ENCODE measurements at regions not wholly inside any gene's neighbourhood (a gene's known extent, or its start where the extent isn't known, plus 50 kb on each side); places are given as distances from the start of the nearest gene placed in this dataset.

- Histone ChIP-seq H3K4me3 (ENCODE audit: low read depth in 1 of 3, low read length in 3 of 3) (no peak overlapping the region), H3K9ac (ENCODE audit: low read depth in 1 of 2, low read length in 2 of 2) (no peak overlapping the region), H3K4me1 (ENCODE audit: control insufficient read depth in 4 of 4, insufficient read depth in 4 of 4, low read length in 3 of 4) (no peaks in the 10 kb centered on the region), H3K27me3 (ENCODE audit: control insufficient read depth in 4 of 4, insufficient read depth in 4 of 4, low read length in 3 of 4) (no peaks in the 10 kb centered on the region), H3K27ac (ENCODE audit: low read depth in 1 of 2, low read length in 2 of 2) (no peak overlapping the region), H3K36me3 (ENCODE audit: control insufficient read depth in 4 of 4, insufficient read depth in 3 of 4, low read depth in 1 of 4, low read length in 3 of 4) (no peaks in the 10 kb centered on the region), H3K9me3 (ENCODE audit: control insufficient read depth in 4 of 4, low read length in 3 of 4) (no peaks in the 10 kb centered on the region)
- TF ChIP-seq SP1 (IDR thresholded peaks at IDR 0.05) (no peak), YY1 (IDR thresholded peaks at IDR 0.05) (no peak), REST (IDR thresholded peaks at IDR 0.05) (no peak), FOXA2 (IDR thresholded peaks at IDR 0.05) (no peak), RAD21 (IDR thresholded peaks at IDR 0.05) (no peak), GABPA (IDR thresholded peaks at IDR 0.05 in 1 of 2, conservative IDR thresholded peaks at IDR 0.05 in 1 of 2) (no peak), HNF4A (conservative IDR thresholded peaks at IDR 0.05) (no peak), CTCF (IDR thresholded peaks at IDR 0.05; ENCODE audit: low read depth, low read length, missing input control) (no peak), RXRA (IDR thresholded peaks at IDR 0.05) (no peak), NR2F2 (IDR thresholded peaks at IDR 0.05) (no peak), HNF4G (IDR thresholded peaks at IDR 0.05) (no peak), TAF1 (conservative IDR thresholded peaks at IDR 0.05) (no peak), FOXA1 (IDR thresholded peaks at IDR 0.05) (no peak), JUND (IDR thresholded peaks at IDR 0.05) (no peak), EGR1 (IDR thresholded peaks at IDR 0.05; ENCODE audit: low read depth in 2 of 2) (no peak), MAX (IDR thresholded peaks at IDR 0.05) (no peak)
- TF ChIP-seq, protein P1, sequence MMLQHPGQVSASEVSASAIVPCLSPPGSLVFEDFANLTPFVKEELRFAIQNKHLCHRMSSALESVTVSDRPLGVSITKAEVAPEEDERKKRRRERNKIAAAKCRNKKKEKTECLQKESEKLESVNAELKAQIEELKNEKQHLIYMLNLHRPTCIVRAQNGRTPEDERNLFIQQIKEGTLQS (IDR thresholded peaks at IDR 0.05): no peak
- TF ChIP-seq, protein P2, sequence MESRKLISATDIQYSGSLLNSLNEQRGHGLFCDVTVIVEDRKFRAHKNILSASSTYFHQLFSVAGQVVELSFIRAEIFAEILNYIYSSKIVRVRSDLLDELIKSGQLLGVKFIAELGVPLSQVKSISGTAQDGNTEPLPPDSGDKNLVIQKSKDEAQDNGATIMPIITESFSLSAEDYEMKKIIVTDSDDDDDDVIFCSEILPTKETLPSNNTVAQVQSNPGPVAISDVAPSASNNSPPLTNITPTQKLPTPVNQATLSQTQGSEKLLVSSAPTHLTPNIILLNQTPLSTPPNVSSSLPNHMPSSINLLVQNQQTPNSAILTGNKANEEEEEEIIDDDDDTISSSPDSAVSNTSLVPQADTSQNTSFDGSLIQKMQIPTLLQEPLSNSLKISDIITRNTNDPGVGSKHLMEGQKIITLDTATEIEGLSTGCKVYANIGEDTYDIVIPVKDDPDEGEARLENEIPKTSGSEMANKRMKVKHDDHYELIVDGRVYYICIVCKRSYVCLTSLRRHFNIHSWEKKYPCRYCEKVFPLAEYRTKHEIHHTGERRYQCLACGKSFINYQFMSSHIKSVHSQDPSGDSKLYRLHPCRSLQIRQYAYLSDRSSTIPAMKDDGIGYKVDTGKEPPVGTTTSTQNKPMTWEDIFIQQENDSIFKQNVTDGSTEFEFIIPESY (IDR thresholded peaks at IDR 0.05): no peak
- DNase-seq (ENCODE audit: low spot score): no peak
- 53% methylated on average over 1 of the region's 1 CpG for WGBS
Observed at GRCh38 chr5:155434267-155434666, 420.7 kb downstream of the KIF4B start.

Data from liver (tissue), 8 donors.